ENCODE measurements at regions not wholly inside any gene's neighbourhood (a gene's known extent, or its start where the extent isn't known, plus 50 kb on each side); places are given as distances from the start of the nearest gene placed in this dataset.

- H3K9me2 ChIP-seq (replicated peaks; ENCODE audit: control insufficient read depth, low read length), result no peaks in the 10 kb centered on the region
- H3K36me3 ChIP-seq (ENCODE audit: control insufficient read depth, low read length), result no peaks in the 10 kb centered on the region
- H3K27ac ChIP-seq (ENCODE audit: low read depth, low read length), result no peak overlapping the region
- H3K27me3 ChIP-seq (ENCODE audit: control insufficient read depth, low read length), result no peaks in the 10 kb centered on the region
- TF ChIP-seq, protein P1, sequence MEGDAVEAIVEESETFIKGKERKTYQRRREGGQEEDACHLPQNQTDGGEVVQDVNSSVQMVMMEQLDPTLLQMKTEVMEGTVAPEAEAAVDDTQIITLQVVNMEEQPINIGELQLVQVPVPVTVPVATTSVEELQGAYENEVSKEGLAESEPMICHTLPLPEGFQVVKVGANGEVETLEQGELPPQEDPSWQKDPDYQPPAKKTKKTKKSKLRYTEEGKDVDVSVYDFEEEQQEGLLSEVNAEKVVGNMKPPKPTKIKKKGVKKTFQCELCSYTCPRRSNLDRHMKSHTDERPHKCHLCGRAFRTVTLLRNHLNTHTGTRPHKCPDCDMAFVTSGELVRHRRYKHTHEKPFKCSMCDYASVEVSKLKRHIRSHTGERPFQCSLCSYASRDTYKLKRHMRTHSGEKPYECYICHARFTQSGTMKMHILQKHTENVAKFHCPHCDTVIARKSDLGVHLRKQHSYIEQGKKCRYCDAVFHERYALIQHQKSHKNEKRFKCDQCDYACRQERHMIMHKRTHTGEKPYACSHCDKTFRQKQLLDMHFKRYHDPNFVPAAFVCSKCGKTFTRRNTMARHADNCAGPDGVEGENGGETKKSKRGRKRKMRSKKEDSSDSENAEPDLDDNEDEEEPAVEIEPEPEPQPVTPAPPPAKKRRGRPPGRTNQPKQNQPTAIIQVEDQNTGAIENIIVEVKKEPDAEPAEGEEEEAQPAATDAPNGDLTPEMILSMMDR (IDR thresholded peaks at IDR 0.05; ENCODE audit: low read depth, low read length, poor library complexity, severe bottlenecking), result no peak
- no peak for TF ChIP-seq EZH2phosphoT487 (IDR thresholded peaks at IDR 0.05; ENCODE audit: borderline replicate concordance, low read length)
- no peaks in the 10 kb centered on the region for H3F3A ChIP-seq (ENCODE audit: control insufficient read depth, insufficient read depth)
- H3K4me2 ChIP-seq (ENCODE audit: low read length), result no peak overlapping the region
- H3K79me2 ChIP-seq (ENCODE audit: control insufficient read depth, low read length), result no peaks in the 10 kb centered on the region
- no peaks in the 10 kb centered on the region for H4K20me1 ChIP-seq (ENCODE audit: control insufficient read depth, insufficient read depth, low read depth, low read length)
- no peaks in the 10 kb centered on the region for H3K9me3 ChIP-seq (ENCODE audit: control insufficient read depth, insufficient read depth, low read length)
- no peak overlapping the region for H3K4me3 ChIP-seq (ENCODE audit: low read length)
- no peaks in the 10 kb centered on the region for H3K4me1 ChIP-seq (ENCODE audit: control insufficient read depth, low read length)
Observed at GRCh38 chr5:117013280-117013877, 438.8 kb upstream of the SEMA6A start.

DNA sequence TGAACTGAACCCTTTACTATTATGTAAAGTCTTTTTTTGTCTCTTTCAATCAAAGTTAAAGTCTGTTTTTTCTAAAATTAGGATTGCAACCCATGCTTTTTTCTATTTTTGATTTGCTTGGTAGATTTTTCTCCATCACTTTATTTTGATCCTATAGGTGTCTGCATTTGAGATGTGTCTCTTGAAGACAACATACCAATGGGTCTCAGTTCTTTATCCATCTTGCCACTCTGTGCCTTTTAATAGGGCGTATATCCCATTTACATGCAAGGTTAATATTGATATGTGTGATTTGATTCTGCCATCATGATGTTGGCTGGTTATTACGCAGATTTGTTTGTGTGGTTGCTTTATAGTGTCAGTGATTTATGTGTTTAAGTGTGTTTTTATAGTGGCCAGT is 436.0 kb upstream of the SEMA6A start:
- TF ChIP-seq, protein P1 (IDR thresholded peaks at IDR 0.05; ENCODE audit: low read depth, low read length, poor library complexity, severe bottlenecking), result no peak
- TF ChIP-seq EZH2phosphoT487 (IDR thresholded peaks at IDR 0.05; ENCODE audit: borderline replicate concordance, low read length), result no peak
- no peaks in the 10 kb centered on the region for H3K27me3 ChIP-seq (ENCODE audit: control insufficient read depth, low read length)
- no peak overlapping the region for H3K27ac ChIP-seq (ENCODE audit: low read depth, low read length)
- H3K36me3 ChIP-seq (ENCODE audit: control insufficient read depth, low read length), result no peaks in the 10 kb centered on the region
- H3K79me2 ChIP-seq (ENCODE audit: control insufficient read depth, low read length), result no peaks in the 10 kb centered on the region
- H3K4me3 ChIP-seq (ENCODE audit: low read length), result no peak overlapping the region
- H3K9me2 ChIP-seq (replicated peaks; ENCODE audit: control insufficient read depth, low read length), result no peaks in the 10 kb centered on the region
- H3K4me2 ChIP-seq (ENCODE audit: low read length), result no peak overlapping the region
- no peaks in the 10 kb centered on the region for H3F3A ChIP-seq (ENCODE audit: control insufficient read depth, insufficient read depth)
- no peaks in the 10 kb centered on the region for H3K4me1 ChIP-seq (ENCODE audit: control insufficient read depth, low read length)
- H3K9me3 ChIP-seq (ENCODE audit: control insufficient read depth, insufficient read depth, low read length), result no peaks in the 10 kb centered on the region
- H4K20me1 ChIP-seq (ENCODE audit: control insufficient read depth, insufficient read depth, low read depth, low read length), result no peaks in the 10 kb centered on the region

DNA sequence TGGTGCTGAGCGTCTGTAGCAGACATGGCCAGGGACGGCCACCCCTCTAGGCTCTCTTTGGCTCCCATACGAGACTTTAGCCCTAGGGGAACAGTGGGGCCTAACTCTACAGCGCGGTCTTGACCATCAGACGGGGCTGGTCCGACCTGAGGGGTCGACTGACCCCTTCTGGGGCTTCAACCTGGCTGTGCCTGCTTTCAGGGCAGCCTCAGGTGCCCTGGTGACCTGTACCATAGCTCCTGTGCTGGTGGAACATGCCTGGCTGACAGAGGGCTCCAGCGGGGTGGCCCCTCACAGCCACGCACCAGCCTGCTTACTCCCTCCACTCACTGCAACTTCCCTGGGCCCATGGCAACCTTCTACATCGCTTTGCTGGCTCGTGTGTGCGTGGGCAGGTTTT is 423.4 kb upstream of the SEMA6A start:
- Histone ChIP-seq H3K27ac (ENCODE audit: low read depth, low read length) (no peak overlapping the region), H3K9me3 (ENCODE audit: control insufficient read depth, insufficient read depth, low read length) (no peaks in the 10 kb centered on the region; the same call in 1 of the 2 replicates), H3K9me2 (replicated peaks; ENCODE audit: control insufficient read depth, low read length) (no peaks in the 10 kb centered on the region), H3F3A (ENCODE audit: control insufficient read depth, insufficient read depth) (no peaks in the 10 kb centered on the region), H3K4me1 (ENCODE audit: control insufficient read depth, low read length) (no peaks in the 10 kb centered on the region), H3K36me3 (ENCODE audit: control insufficient read depth, low read length) (no peaks in the 10 kb centered on the region), H3K79me2 (ENCODE audit: control insufficient read depth, low read length) (no peaks in the 10 kb centered on the region), H3K4me2 (ENCODE audit: low read length) (no peak overlapping the region), H3K4me3 (ENCODE audit: low read length) (no peak overlapping the region), H4K20me1 (ENCODE audit: control insufficient read depth, insufficient read depth, low read depth, low read length) (no peaks in the 10 kb centered on the region), H3K27me3 (ENCODE audit: control insufficient read depth, low read length) (no peaks in the 10 kb centered on the region)
- no peak for TF ChIP-seq EZH2phosphoT487 (IDR thresholded peaks at IDR 0.05; ENCODE audit: borderline replicate concordance, low read length)
- TF ChIP-seq, protein P1 (IDR thresholded peaks at IDR 0.05; ENCODE audit: low read depth, low read length, poor library complexity, severe bottlenecking), result no peak
